Spinal cord (tissue), 9 donors: ENCODE measurements at regions not wholly inside any gene's neighbourhood (a gene's known extent, or its start where the extent isn't known, plus 50 kb on each side); places are given as distances from the start of the nearest gene placed in this dataset.

Source experiments
- DNase-seq, 6 donors: peaks; one replicate each; pipeline versions ENCODE4 v3.0.0 to v3.0.0-alpha.2; 2013 to 2015; ENCODE audit warnings: low spot score in 6 of 6, low read depth in 4 of 6
- H3K27ac ChIP-seq: one replicate; pipeline ENCODE4 v1.5.1; 2013; ENCODE audit warnings: low read depth, low read length, control low read depth
- H3K27me3 ChIP-seq: one replicate; pipeline ENCODE4 v1.6.1; 2013; ENCODE audit warnings: low read length; ENCODE audit not compliant: control insufficient read depth, insufficient read depth
- H3K36me3 ChIP-seq: one replicate; pipeline ENCODE4 v1.6.1; 2013; ENCODE audit warnings: low read length; ENCODE audit not compliant: control insufficient read depth, insufficient read depth
- H3K4me1 ChIP-seq: one replicate; pipeline ENCODE4 v1.6.1; 2013; ENCODE audit warnings: low read length; ENCODE audit not compliant: control insufficient read depth, insufficient read depth
- H3K4me3 ChIP-seq: one replicate; pipeline ENCODE4 v1.5.1; 2013; ENCODE audit warnings: low read depth, low read length, control low read depth
- H3K9me3 ChIP-seq: one replicate; pipeline ENCODE4 v1.6.1; 2013; ENCODE audit warnings: low read length; ENCODE audit not compliant: control insufficient read depth, insufficient read depth
- WGBS: methylation state at CpG from one replicate; pipeline ENCODE4 v1.1.5; 2013; ENCODE audit warnings: missing lambda C conversion rate; ENCODE audit not compliant: insufficient coverage; 5-methylcytosine and 5-hydroxymethylcytosine counted together
- donor health status: healthy.

DNA sequence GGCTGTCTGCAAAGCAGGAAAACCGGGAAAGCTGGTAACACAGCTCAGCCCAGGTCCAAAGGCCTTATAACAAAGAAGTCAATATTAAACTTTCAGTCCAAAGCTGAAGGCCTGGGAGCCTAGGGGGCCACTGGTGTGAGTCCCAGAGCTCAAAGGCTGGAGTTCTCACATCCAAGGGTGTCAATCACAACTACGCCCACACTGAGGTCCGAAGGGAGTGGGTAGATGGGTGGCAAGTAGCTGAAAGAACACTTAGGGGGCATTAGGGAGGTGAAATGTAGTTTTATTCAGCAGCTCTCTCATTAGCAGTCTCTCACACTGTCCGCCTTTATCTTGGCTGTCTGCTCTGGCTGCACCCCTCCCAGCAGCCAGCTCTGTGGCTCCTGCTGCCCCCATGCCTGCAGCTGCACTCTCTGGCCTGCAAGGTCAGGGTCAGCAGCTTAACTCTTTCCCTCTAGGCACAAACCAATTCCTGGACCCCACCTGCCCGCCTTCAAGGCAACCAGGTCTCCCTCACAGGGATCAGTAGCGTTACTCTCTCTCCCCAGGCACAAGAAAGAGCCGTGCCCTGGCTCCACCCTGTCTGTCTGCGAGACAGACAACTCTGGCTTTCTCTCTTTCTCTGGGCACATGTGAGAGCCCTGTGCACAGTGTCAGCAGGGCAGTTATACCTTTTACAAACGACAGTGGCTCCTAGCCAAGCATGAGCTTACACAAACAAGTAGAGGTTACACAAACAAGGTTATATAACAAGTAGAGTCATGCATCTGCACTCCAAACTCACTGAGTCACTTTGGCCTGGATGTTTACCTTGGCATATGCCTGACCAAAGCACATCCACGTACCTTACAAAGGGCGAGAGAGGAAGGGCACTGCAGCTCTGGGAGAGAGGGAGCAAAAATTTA lies 249.4 kb upstream of the PCDH20 start:
- Histone ChIP-seq H3K36me3 (no peaks in the 10 kb centered on the region), H3K4me3 (no peak overlapping the region), H3K27me3 (no peaks in the 10 kb centered on the region), H3K27ac (no peak overlapping the region), H3K9me3 (no peaks in the 10 kb centered on the region), H3K4me1 (peaks cover 5% of the 10 kb centered on the region)
- WGBS = 75% methylated on average over 11 of the region's 11 CpGs
- no peak for DNase-seq

DNA sequence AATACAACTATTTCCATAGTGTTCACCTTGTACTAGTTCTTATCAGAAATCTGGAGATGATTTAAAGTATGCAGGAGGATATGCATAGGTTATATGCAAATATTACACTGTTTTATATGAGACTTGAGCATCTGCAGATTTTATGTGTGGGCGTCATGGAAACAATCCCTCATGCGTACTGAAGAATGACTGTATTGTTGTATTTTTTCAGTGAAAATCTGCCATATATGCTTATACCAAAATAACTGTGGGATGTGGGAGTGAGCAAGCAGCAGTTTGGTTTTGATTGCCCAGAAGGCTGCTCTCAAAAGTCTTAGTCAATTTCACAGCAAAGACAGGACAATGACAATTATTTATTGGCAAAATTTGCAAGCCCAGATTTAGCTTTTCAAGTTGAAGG lies 238.8 kb upstream of the PCDH20 start:
- no CpG with 5 or more reads among the region's 2 CpGs for WGBS
- Histone ChIP-seq H3K9me3 (no peaks in the 10 kb centered on the region), H3K4me1 (no peaks in the 10 kb centered on the region), H3K27me3 (no peaks in the 10 kb centered on the region), H3K36me3 (no peaks in the 10 kb centered on the region), H3K27ac (no peak overlapping the region), H3K4me3 (no peak overlapping the region)
- DNase-seq = no peak

DNA sequence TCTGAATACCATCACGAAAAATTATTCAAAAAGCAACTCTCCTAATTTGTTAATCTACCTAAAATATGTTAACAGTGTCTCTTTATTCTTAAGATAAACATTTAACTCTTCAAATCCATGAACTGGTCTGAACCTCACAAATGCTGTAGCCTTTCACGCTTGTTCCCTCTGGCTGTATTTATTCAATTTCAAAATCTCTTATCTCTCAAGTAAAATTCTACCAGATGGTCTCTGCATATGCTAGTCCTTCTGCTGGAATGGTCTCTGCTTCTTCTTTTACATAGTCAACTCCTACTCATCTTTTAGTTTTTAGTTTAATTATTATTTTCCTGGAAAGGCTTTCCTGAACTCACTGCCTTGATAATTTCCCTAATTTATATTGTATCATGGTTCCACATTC lies 232.9 kb upstream of the PCDH20 start:
- Histone ChIP-seq H3K4me1 (no peaks in the 10 kb centered on the region), H3K27me3 (no peaks in the 10 kb centered on the region), H3K4me3 (no peak overlapping the region), H3K27ac (no peak overlapping the region), H3K9me3 (no peaks in the 10 kb centered on the region), H3K36me3 (no peaks in the 10 kb centered on the region)
- DNase-seq = peak in 1 of 6 donors; percentile 85
- no CpG with 5 or more reads among the region's 2 CpGs for WGBS

DNA sequence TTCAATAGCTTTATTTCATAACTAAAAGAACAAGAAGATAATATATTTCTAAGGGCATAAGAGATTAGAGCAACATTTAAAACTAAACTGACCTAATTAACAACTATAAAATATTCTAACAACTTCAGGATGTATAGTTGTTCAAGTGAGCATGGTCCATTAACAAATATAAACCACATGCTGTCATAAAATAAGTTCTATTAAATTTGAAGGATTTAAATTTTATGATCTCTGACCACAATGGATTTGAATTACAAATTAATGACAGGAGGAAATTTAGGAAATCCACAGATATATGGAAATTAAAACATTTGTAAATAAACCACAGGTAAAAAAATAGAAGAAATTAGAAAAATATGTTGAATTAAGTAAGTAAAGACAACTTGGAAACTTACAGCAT lies 196.5 kb upstream of the PCDH20 start:
- DNase-seq = no peak

DNA sequence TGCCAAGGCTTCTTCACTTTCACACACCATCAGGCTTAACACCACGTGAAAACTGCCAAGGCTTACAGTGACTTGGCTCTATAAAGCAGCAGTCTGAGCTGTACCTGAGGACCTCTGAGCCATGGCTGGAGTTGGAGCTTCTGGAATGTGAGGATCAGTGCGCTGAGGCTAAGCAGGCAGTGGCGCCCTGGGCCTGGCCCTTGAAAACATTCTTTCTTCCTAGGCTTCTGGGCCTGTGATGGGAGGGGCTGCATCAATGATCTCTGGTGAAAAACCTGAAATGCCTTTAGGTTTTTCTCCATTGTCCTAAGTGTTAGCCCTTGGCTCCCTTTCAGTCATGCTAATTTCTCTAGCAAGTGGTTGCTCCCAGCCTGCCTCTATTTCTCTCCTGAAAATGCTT lies 192.5 kb upstream of the PCDH20 start:
- no peaks in the 10 kb centered on the region for H3K4me1 ChIP-seq
- no peaks in the 10 kb centered on the region for H3K9me3 ChIP-seq
- 82% methylated on average over 3 of the region's 3 CpGs for WGBS
- H3K36me3 ChIP-seq = no peaks in the 10 kb centered on the region
- no peaks in the 10 kb centered on the region for H3K27me3 ChIP-seq
- no peak overlapping the region for H3K4me3 ChIP-seq
- H3K27ac ChIP-seq = no peak overlapping the region
- peak in 1 of 6 donors; percentile 3 for DNase-seq

More for the DNA sequence above, 196.5 kb upstream of the PCDH20 start:
- Histone ChIP-seq H3K9me3 (no peaks in the 10 kb centered on the region), H3K27ac (no peak overlapping the region), H3K27me3 (no peaks in the 10 kb centered on the region), H3K36me3 (no peaks in the 10 kb centered on the region), H3K4me1 (no peaks in the 10 kb centered on the region), H3K4me3 (no peak overlapping the region)

DNA sequence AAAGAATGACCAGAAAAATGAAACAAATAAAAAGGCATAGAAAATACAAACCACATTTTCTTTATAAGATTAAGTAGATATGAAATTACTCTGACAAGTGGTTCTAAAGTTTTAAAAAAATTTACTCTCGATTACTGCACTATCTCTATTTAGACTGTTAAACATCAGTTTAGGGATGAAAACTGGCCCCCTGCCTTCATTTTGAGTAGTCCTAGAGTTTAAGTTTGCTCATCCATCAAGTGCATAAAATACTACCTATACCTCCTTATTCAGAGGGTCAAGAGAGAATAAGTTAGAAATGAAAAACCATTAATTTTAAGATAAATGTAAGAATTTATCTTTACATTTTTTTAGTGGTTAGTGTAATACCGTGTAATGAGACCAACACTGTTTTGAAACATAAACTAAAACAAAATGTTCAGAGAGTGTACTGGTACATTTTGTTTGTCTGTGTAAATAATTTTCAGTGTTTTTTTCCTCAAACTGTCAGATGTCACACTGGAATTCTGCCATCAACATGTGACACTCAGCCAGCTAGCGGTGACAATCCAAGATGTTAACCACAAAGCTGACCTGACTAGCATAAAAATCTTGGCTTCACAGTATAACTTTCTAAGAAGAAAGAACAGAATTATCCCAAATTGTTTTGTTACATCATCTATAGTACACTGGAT lies 184.8 kb upstream of the PCDH20 start:
- no peaks in the 10 kb centered on the region for H3K9me3 ChIP-seq
- no peaks in the 10 kb centered on the region for H3K36me3 ChIP-seq
- no peaks in the 10 kb centered on the region for H3K27me3 ChIP-seq
- H3K27ac ChIP-seq = no peak overlapping the region
- peak in 1 of 6 donors; percentile 67 for DNase-seq
- no CpG with 5 or more reads among the region's 3 CpGs for WGBS
- H3K4me3 ChIP-seq = no peak overlapping the region
- no peaks in the 10 kb centered on the region for H3K4me1 ChIP-seq

DNA sequence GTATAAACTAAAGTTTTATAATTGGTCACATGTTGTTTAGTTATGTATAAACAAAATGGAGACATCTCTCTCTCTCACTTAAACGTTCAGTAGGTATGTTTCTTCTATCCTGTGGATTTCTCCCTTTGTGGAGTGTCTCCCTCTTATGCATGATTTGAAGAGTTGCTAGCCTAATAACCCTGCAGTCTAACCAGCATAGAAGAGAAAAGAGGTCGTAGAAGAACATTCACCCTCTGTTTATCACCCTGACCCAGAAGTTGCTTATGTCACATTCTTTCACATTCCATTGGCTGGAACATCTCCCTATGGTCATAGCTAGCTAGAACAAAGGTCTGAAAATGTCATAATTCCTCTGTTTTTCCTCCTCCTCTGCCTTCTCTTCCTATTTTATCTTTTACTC lies 176.8 kb upstream of the PCDH20 start:
- Histone ChIP-seq H3K27ac (no peak overlapping the region), H3K9me3 (no peaks in the 10 kb centered on the region), H3K36me3 (no peaks in the 10 kb centered on the region), H3K27me3 (no peaks in the 10 kb centered on the region), H3K4me1 (no peaks in the 10 kb centered on the region), H3K4me3 (no peak overlapping the region)
- no peak for DNase-seq
- no CpG with 5 or more reads among the region's 2 CpGs for WGBS

DNA sequence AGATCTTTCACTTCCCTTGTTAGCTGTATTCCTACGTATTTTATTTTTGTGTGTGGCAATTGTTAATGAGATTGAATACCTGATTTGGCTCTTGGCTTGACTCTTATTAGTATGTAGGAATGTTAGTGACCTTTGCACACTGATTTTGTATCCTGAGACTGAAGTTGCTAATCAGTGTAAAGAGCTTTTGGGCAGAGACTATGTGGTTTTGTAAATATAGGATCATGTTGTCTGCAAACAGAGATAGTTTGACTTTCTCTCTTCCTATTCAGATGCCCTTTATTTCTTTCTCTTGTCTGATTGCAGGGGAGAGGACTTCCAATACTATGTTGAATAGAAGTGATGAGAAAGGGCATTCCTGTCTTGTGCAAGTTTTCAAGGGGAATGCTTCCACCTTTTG lies 160.3 kb upstream of the PCDH20 start:
- WGBS = no CpG with 5 or more reads among the region's 1 CpG
- H3K4me1 ChIP-seq = no peaks in the 10 kb centered on the region
- no peaks in the 10 kb centered on the region for H3K9me3 ChIP-seq
- no peaks in the 10 kb centered on the region for H3K36me3 ChIP-seq
- no peak overlapping the region for H3K4me3 ChIP-seq
- H3K27ac ChIP-seq = no peak overlapping the region
- DNase-seq = no peak
- no peaks in the 10 kb centered on the region for H3K27me3 ChIP-seq

DNA sequence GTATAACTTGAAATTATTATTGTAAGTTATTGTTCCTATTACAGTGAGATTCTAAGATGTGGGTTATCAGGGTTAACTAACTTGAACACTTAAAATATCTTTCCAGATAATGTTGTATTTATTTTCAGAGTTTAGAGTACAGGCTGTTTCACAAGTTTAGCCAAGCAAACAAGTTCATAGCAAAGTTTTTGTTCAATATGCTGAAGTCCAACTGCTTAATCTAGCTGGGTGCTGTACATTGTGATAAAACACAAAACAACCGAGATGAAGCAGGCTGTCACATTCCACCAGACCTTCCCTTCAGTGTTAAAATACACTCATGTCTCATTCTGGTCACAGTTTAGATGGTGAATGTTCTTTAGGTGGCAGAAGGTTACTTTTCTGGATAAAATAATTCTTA lies 148.0 kb upstream of the PCDH20 start:
- Histone ChIP-seq H3K4me1 (no peaks in the 10 kb centered on the region), H3K9me3 (no peaks in the 10 kb centered on the region)
- whole genome bisulfite sequencing = no CpG with 5 or more reads among the region's 1 CpG

DNA sequence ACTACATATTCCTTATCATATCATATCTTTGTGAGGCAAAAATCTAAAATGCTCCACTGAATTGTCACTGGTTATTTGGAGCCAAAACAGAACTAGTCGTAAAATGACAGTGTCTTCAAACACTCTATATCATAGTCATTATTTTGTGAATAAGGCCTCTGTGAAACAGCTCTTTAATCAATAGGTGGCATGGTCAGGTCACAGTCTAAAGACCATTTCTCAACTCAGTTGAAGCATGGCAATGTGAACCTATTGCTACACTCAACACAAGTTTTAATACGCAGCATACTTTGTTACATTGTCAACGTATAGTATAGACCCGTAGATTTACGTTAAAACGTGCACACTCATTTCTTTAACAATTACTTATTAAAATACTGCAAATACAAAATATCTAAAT lies 131.3 kb upstream of the PCDH20 start:
- no peak for DNase-seq
- Histone ChIP-seq H3K27me3 (no peaks in the 10 kb centered on the region), H3K36me3 (no peaks in the 10 kb centered on the region), H3K9me3 (no peaks in the 10 kb centered on the region), H3K4me1 (no peaks in the 10 kb centered on the region), H3K27ac (no peak overlapping the region), H3K4me3 (no peak overlapping the region)
- WGBS = no CpG with 5 or more reads among the region's 6 CpGs

More for the DNA sequence above, 148.0 kb upstream of the PCDH20 start:
- Histone ChIP-seq H3K27ac (no peak overlapping the region), H3K27me3 (no peaks in the 10 kb centered on the region), H3K4me3 (no peak overlapping the region), H3K36me3 (no peaks in the 10 kb centered on the region)
- no peak for DNase-seq
